Nephron (organoid): ENCODE measurements at regions not wholly inside any gene's neighbourhood (a gene's known extent, or its start where the extent isn't known, plus 50 kb on each side); places are given as distances from the start of the nearest gene placed in this dataset.
A peak's percentile ranks its signal among the peaks of the same experiment; 100 is the strongest.

Experiments
- H3K27ac Mint-ChIP-seq, 3 experiments: 2 replicates each; pipeline ENCODE4 v1.8.0; 2020; ENCODE audit warnings: mixed read lengths in 3 of 3, mild to moderate bottlenecking in 2 of 3, moderate library complexity in 1 of 3
- H3K27me3 Mint-ChIP-seq: 2 replicates; pipeline ENCODE4 v1.8.0; 2021; ENCODE audit warnings: low read depth, mild to moderate bottlenecking, moderate library complexity, mixed read lengths
- H3K36me3 Mint-ChIP-seq: 2 replicates; pipeline ENCODE4 v1.8.0; 2020; ENCODE audit warnings: low read depth, mixed read lengths
- H3K4me1 Mint-ChIP-seq: 2 replicates; pipeline ENCODE4 v1.8.0; 2020; ENCODE audit warnings: mixed read lengths
- H3K4me3 Mint-ChIP-seq, 3 experiments: 2 replicates each; pipeline ENCODE4 v1.8.0; 2020; ENCODE audit warnings: mild to moderate bottlenecking in 3 of 3, mixed read lengths in 3 of 3, moderate library complexity in 2 of 3
- H3K9me3 Mint-ChIP-seq: 2 replicates; pipeline ENCODE4 v1.8.0; 2020; ENCODE audit warnings: mixed read lengths
- TF ChIP-seq, protein P1 (sequence below), 3 experiments: fragments of 200-600 bp; sonication (generic); IDR thresholded peaks; one replicate each; pipeline ENCODE4 v1.5.0; 2021; ENCODE audit warnings: antibody characterized with exemption in 3 of 3; ENCODE audit not compliant: unreplicated experiment in 3 of 3

DNA sequence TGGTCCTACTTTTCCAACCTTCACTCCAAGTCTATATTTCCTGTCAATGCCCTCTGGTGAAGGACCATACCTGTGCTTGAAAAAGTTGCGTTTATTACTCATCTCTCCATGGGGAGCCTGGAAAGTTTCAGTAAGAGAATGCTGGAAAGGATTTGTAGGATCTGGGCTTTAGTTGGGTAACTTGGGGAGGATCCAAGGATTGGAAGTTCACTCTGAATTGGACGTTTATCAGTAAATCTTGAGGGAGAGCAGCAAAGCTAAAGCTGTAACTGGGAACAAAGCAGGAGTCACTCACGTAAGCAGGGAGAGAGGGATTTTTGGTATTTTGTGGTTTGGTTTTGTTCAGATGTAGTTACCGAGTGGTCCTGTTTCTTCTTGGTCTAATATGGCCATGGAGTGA lies 51.4 kb upstream of the NPVF start:
- H3K9me3 Mint-ChIP-seq: no peaks in the 10 kb centered on the region
- H3K4me3 Mint-ChIP-seq: no peak overlapping the region
- TF ChIP-seq, protein P1, sequence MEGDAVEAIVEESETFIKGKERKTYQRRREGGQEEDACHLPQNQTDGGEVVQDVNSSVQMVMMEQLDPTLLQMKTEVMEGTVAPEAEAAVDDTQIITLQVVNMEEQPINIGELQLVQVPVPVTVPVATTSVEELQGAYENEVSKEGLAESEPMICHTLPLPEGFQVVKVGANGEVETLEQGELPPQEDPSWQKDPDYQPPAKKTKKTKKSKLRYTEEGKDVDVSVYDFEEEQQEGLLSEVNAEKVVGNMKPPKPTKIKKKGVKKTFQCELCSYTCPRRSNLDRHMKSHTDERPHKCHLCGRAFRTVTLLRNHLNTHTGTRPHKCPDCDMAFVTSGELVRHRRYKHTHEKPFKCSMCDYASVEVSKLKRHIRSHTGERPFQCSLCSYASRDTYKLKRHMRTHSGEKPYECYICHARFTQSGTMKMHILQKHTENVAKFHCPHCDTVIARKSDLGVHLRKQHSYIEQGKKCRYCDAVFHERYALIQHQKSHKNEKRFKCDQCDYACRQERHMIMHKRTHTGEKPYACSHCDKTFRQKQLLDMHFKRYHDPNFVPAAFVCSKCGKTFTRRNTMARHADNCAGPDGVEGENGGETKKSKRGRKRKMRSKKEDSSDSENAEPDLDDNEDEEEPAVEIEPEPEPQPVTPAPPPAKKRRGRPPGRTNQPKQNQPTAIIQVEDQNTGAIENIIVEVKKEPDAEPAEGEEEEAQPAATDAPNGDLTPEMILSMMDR (IDR thresholded peaks at IDR 0.05; ENCODE audit: unreplicated experiment in 3 of 3): no peak
- H3K27ac Mint-ChIP-seq: peak overlapping the region in 1 of 3 experiments; percentile 10
- H3K4me1 Mint-ChIP-seq: peaks cover 14% of the 10 kb centered on the region
- H3K27me3 Mint-ChIP-seq: peaks cover 4% of the 10 kb centered on the region
- H3K36me3 Mint-ChIP-seq: no peaks in the 10 kb centered on the region

DNA sequence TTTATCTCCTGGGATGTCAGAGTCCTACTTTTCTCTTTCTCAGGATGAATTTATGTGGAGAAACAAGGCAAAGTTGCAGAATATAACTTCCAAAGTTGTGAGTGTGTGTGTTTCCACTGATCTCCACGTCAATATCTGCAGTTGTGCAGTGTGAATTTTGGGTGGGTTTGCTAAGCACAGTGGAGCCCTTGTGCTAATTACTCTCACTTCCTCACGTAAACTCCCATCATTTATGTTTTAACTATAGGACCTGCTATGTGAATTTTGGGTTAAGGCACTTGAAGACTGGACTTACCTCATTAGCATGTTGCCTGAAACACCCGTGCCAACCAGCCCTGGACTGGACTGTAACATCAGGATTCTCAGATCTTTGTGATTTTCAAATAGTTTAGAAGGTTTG lies 51.9 kb upstream of the NPVF start:
- TF ChIP-seq, protein P1 (IDR thresholded peaks at IDR 0.05; ENCODE audit: unreplicated experiment in 3 of 3): no peak
- peaks cover 4% of the 10 kb centered on the region for H3K27me3 Mint-ChIP-seq
- H3K4me1 Mint-ChIP-seq: peaks cover 12% of the 10 kb centered on the region

DNA sequence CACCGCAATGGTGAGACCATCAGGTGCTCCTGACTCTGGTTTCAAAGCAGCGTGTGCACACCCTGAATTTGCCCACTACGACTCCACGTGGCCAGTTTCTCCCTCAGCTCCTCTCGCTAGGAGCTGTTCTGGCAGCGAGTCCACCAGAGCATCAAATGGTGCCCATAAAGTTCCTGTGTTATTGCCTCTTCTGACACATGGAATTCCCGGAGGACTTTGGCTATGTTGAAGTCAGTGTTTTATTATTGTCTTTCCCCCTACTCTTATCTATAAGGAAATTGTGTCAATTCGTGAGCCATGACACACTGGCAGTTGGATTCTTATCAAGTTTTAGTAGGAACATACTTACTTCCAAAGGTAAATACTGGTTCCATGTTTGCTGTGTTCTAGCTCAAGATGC lies 53.9 kb upstream of the NPVF start:
- TF ChIP-seq, protein P1 (IDR thresholded peaks at IDR 0.05; ENCODE audit: unreplicated experiment in 3 of 3): no peak
- H3K4me3 Mint-ChIP-seq: no peak overlapping the region
- H3K27ac Mint-ChIP-seq: no peak overlapping the region
- H3K9me3 Mint-ChIP-seq: no peaks in the 10 kb centered on the region
- peaks cover 19% of the 10 kb centered on the region for H3K4me1 Mint-ChIP-seq
- no peaks in the 10 kb centered on the region for H3K36me3 Mint-ChIP-seq
- H3K27me3 Mint-ChIP-seq: peaks cover 4% of the 10 kb centered on the region

More for the DNA sequence above, 51.9 kb upstream of the NPVF start:
- Mint-ChIP-seq H3K27ac (peak overlapping the region in 1 of 3 experiments; percentile 10), H3K4me3 (no peak overlapping the region), H3K9me3 (no peaks in the 10 kb centered on the region), H3K36me3 (no peaks in the 10 kb centered on the region)

GRCh38 chr7:25286756-25287155 lies 58.5 kb upstream of the NPVF start:
- Mint-ChIP-seq H3K27me3 (peaks cover 4% of the 10 kb centered on the region), H3K4me3 (no peak overlapping the region), H3K27ac (peak overlapping the region; percentile 3 to 61 (median 31)), H3K9me3 (peaks cover 3% of the 10 kb centered on the region), H3K36me3 (no peaks in the 10 kb centered on the region), H3K4me1 (peaks cover 33% of the 10 kb centered on the region)
- TF ChIP-seq, protein P1 (IDR thresholded peaks at IDR 0.05; ENCODE audit: unreplicated experiment in 3 of 3): no peak

GRCh38 chr7:25287291-25287690 lies 59.0 kb upstream of the NPVF start:
- peaks cover 3% of the 10 kb centered on the region for H3K9me3 Mint-ChIP-seq
- H3K27ac Mint-ChIP-seq: peak overlapping the region; percentile 3 to 61 (median 31)
- H3K4me1 Mint-ChIP-seq: peaks cover 33% of the 10 kb centered on the region
- H3K27me3 Mint-ChIP-seq: peaks cover 2% of the 10 kb centered on the region
- H3K36me3 Mint-ChIP-seq: no peaks in the 10 kb centered on the region
- no peak overlapping the region for H3K4me3 Mint-ChIP-seq
- TF ChIP-seq, protein P1 (IDR thresholded peaks at IDR 0.05; ENCODE audit: unreplicated experiment in 3 of 3): no peak

GRCh38 chr7:25288556-25289307 lies 60.4 kb upstream of the NPVF start:
- Mint-ChIP-seq H3K4me1 (peaks cover 26% of the 10 kb centered on the region), H3K4me3 (no peak overlapping the region), H3K36me3 (no peaks in the 10 kb centered on the region), H3K27ac (peak overlapping the region in 2 of 3 experiments; percentile 12 to 58), H3K27me3 (no peaks in the 10 kb centered on the region), H3K9me3 (peaks cover 3% of the 10 kb centered on the region)
- TF ChIP-seq, protein P1 (IDR thresholded peaks at IDR 0.05; ENCODE audit: unreplicated experiment in 3 of 3): no peak
